ENCODE measurements at regions not wholly inside any gene's neighbourhood (a gene's known extent, or its start where the extent isn't known, plus 50 kb on each side); places are given as distances from the start of the nearest gene placed in this dataset.

DNA sequence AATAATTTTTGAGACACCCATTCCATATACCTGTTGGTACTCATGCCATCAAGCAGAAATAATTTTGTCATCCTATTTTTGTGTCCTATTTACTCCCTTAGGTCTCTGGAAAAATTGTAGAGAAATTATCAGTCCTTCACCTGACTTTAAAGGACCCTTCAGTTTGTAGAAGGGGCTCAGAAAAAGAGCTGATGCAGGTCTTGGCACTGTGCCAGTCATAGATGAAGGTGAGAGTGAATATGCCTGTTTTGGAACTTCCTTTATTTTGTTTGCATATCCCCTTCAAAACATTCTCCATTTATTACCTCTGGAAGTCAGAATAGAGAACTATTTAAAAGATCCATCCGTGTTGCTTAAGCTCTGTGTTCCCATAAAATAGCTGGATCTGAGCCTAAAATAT lies 321.0 kb upstream of the TPK1 start:
- TF ChIP-seq, protein P1, sequence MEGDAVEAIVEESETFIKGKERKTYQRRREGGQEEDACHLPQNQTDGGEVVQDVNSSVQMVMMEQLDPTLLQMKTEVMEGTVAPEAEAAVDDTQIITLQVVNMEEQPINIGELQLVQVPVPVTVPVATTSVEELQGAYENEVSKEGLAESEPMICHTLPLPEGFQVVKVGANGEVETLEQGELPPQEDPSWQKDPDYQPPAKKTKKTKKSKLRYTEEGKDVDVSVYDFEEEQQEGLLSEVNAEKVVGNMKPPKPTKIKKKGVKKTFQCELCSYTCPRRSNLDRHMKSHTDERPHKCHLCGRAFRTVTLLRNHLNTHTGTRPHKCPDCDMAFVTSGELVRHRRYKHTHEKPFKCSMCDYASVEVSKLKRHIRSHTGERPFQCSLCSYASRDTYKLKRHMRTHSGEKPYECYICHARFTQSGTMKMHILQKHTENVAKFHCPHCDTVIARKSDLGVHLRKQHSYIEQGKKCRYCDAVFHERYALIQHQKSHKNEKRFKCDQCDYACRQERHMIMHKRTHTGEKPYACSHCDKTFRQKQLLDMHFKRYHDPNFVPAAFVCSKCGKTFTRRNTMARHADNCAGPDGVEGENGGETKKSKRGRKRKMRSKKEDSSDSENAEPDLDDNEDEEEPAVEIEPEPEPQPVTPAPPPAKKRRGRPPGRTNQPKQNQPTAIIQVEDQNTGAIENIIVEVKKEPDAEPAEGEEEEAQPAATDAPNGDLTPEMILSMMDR (IDR thresholded peaks at IDR 0.05; ENCODE audit: low read depth, low read length) = no peak
- TF ChIP-seq EZH2phosphoT487 (IDR thresholded peaks at IDR 0.05; ENCODE audit: low read depth) = no peak
